Prostate gland (tissue), 2 donors: ENCODE measurements at regions not wholly inside any gene's neighbourhood (a gene's known extent, or its start where the extent isn't known, plus 50 kb on each side); places are given as distances from the start of the nearest gene placed in this dataset.

ENCODE experiments used
- CTCF ChIP-seq, 4 experiments: fragments of 200-600 bp in 2 of 4; fragments of 450-650 bp in 2 of 4; sonication (generic) in 2 of 4; IDR thresholded peaks; 1 replicate in 3 of 4; 2 replicates in 1 of 4; pipeline ENCODE4 v1.5.1; 2016 to 2019; ENCODE audit warnings: antibody characterized with exemption in 4 of 4, mild to moderate bottlenecking in 2 of 4, moderate library complexity in 2 of 4
- POLR2A ChIP-seq: fragments of 450-650 bp; IDR thresholded peaks from one replicate; pipeline ENCODE4 v1.6.1; 2016; ENCODE audit warnings: antibody characterized with exemption, mild to moderate bottlenecking

- no peak for TF ChIP-seq CTCF (IDR thresholded peaks at IDR 0.05)
- no peak for TF ChIP-seq POLR2A
These were observed 191.8 kb upstream of the DPYD start for GRCh38 chr1:98112626-98113025.
